H1 (cell line): ENCODE measurements at regions not wholly inside any gene's neighbourhood (a gene's known extent, or its start where the extent isn't known, plus 50 kb on each side); places are given as distances from the start of the nearest gene placed in this dataset.

ENCODE experiments used
- CTCF ChIP-seq, 3 experiments: IDR thresholded peaks; 1 replicate in 2 of 3; 2 replicates in 1 of 3; pipeline versions ENCODE4 v1.5.1 to v1.6.1; 2011; ENCODE audit warnings: low read length in 3 of 3, mild to moderate bottlenecking in 3 of 3, inconsistent platforms in 2 of 3, low read depth in 1 of 3, moderate library complexity in 1 of 3; ENCODE audit not compliant: insufficient read depth in 1 of 3; ENCODE audit errors: control extremely low read depth in 1 of 3
- POU5F1 ChIP-seq: IDR thresholded peaks from 2 replicates; pipeline ENCODE4 v1.6.1; 2011; ENCODE audit warnings: low read depth, mild to moderate bottlenecking, low read length, moderate library complexity
- RFX5 ChIP-seq: IDR thresholded peaks from 2 replicates; pipeline ENCODE4 v1.6.1; 2011; ENCODE audit warnings: low read depth, low read length, improper control_type of control experiment, borderline replicate concordance

- TF ChIP-seq CTCF (IDR thresholded peaks at IDR 0.05; ENCODE audit: control extremely low read depth in 1 of 3, insufficient read depth in 1 of 3, low read depth in 1 of 3, low read length in 3 of 3) (no peak), RFX5 (no peak), POU5F1 (no peak)
These were observed 167.7 kb downstream of the MZT1 start for GRCh38 chr13:72559716-72560115.
